ENCODE measurements at regions not wholly inside any gene's neighbourhood (a gene's known extent, or its start where the extent isn't known, plus 50 kb on each side); places are given as distances from the start of the nearest gene placed in this dataset.

- TF ChIP-seq CTCF (conservative IDR thresholded peaks at IDR 0.05; ENCODE audit: low read length), result no peak
- TF ChIP-seq EZH2phosphoT487 (IDR thresholded peaks at IDR 0.05; ENCODE audit: borderline replicate concordance, low read depth, low read length), result no peak
Observed at GRCh38 chr3:162547321-162547720, 1050.7 kb downstream of the OTOL1 start.

Measured in OCI-LY7 (cell line).